K562 (cell line): ENCODE measurements at regions not wholly inside any gene's neighbourhood (a gene's known extent, or its start where the extent isn't known, plus 50 kb on each side); places are given as distances from the start of the nearest gene placed in this dataset.

Experiments
- ATAC-seq: fragments of 200-7000 bp; cut with Tn5 transposase; 3 replicates; pipeline ENCODE4 v1.9.1; 2020; ENCODE audit warnings: moderate library complexity
- BruUV-seq: library from RNA; stranded (reverse); fragments of 400-500 nt; replicated peaks from 2 replicates; lab custom pipeline; 2021; lab: Mats Ljungman, UMichigan
- CTCF ChIA-PET: fragments of 300-600 bp; formaldehyde crosslinking; extraction: SDS; loops from one replicate; lab custom pipeline; 2021; ENCODE audit warnings: low intra/inter-chr PET ratio; lab: Yijun Ruan, JAX
- POLR2A ChIA-PET: fragments of 300-600, 350-650 bp; sonication (Branson Sonifier 250); formaldehyde crosslinking; extraction: SDS; loops from one replicate; lab custom pipeline; 2021; ENCODE audit warnings: antibody characterized with exemption, inconsistent platforms; lab: Yijun Ruan, JAX
- DNase-seq, 4 experiments: peaks; one replicate each; pipeline versions ENCODE4 v3.0.0 to v3.0.0-alpha.2; 2011 to 2018; ENCODE audit warnings: low spot score in 3 of 4, mixed read lengths in 3 of 4; ENCODE audit errors: extremely low read depth in 1 of 4
- FAIRE-seq: peaks from 2 replicates; lab custom pipeline; 2011; peaks lifted over from hg19 to GRCh38; lab: Jason Lieb, UNC
- H2AFZ ChIP-seq: 2 replicates; pipeline ENCODE4 v1.6.0; 2011; ENCODE audit warnings: low read depth, low read length, control low read depth, inconsistent platforms
- H3K27ac ChIP-seq: fragments of 200-600 bp; 3 replicates; pipeline ENCODE4 v1.8.0; 2011; ENCODE audit warnings: low read depth, mild to moderate bottlenecking, control low read depth, inconsistent platforms, low read length, moderate library complexity, mixed read lengths; ENCODE audit errors: extremely low read depth
- H3K27me3 ChIP-seq, 2 experiments: fragments of 300-600 bp in 1 of 2; 2 replicates in 1 of 2; 3 replicates in 1 of 2; pipeline versions ENCODE4 v1.6.0 to v1.8.0; 2011; ENCODE audit warnings: inconsistent platforms in 2 of 2, low read length in 2 of 2, mild to moderate bottlenecking in 1 of 2, mixed read lengths in 1 of 2, moderate library complexity in 1 of 2; ENCODE audit not compliant: control insufficient read depth in 2 of 2, insufficient read depth in 2 of 2
- H3K36me3 ChIP-seq: fragments of 300-600 bp; 3 replicates; pipeline ENCODE4 v1.8.0; 2011; ENCODE audit warnings: mild to moderate bottlenecking, low read length, inconsistent platforms; ENCODE audit not compliant: control insufficient read depth, insufficient read depth
- H3K4me1 ChIP-seq, 2 experiments: fragments of 200-600 bp in 1 of 2; replicated peaks in 1 of 2; 2 replicates in 1 of 2; 3 replicates in 1 of 2; pipeline versions ENCODE4 v1.5.1 to v1.8.0; 2011; ENCODE audit warnings: inconsistent platforms in 2 of 2, low read length in 2 of 2, mild to moderate bottlenecking in 1 of 2, mixed read lengths in 1 of 2, moderate library complexity in 1 of 2; ENCODE audit not compliant: control insufficient read depth in 2 of 2, insufficient read depth in 2 of 2
- H3K4me2 ChIP-seq: 2 replicates; pipeline ENCODE4 v1.6.1; 2011; ENCODE audit warnings: low read length, control low read depth, inconsistent platforms, mixed read lengths; ENCODE audit not compliant: insufficient read depth
- H3K4me3 ChIP-seq: fragments of 200-600 bp; sonication (generic), shearing (Covaris generic); 2 replicates; pipeline ENCODE4 v1.5.1; 2016; ENCODE audit warnings: control low read depth, inconsistent platforms
- H3K79me2 ChIP-seq: fragments of 200-600 bp; 3 replicates; pipeline ENCODE4 v1.8.0; 2011; ENCODE audit warnings: low read length, inconsistent platforms; ENCODE audit not compliant: control insufficient read depth, insufficient read depth
- H3K9ac ChIP-seq, 2 experiments: 2 replicates each; pipeline versions ENCODE4 v1.6.0 to v1.6.1; 2011; ENCODE audit warnings: low read depth in 2 of 2, low read length in 2 of 2, control low read depth in 1 of 2, inconsistent platforms in 1 of 2, mild to moderate bottlenecking in 1 of 2, mixed read lengths in 1 of 2; ENCODE audit not compliant: insufficient read depth in 1 of 2
- H3K9me1 ChIP-seq: one replicate; pipeline ENCODE4 v1.6.0; 2011; ENCODE audit warnings: inconsistent platforms, mild to moderate bottlenecking, low read length, moderate library complexity; ENCODE audit not compliant: control insufficient read depth, insufficient read depth
- H3K9me3 ChIP-seq: replicated peaks from 2 replicates; pipeline ENCODE4 v1.5.1; 2011; ENCODE audit warnings: low read depth, low read length, inconsistent platforms; ENCODE audit not compliant: control insufficient read depth, insufficient read depth
- H4K20me1 ChIP-seq: replicated peaks from 2 replicates; pipeline ENCODE4 v1.6.1; 2011; ENCODE audit warnings: low read length, inconsistent platforms, mixed read lengths; ENCODE audit not compliant: control insufficient read depth, insufficient read depth
- AFF4 ChIP-seq: sonication (generic); formaldehyde crosslinking; IDR thresholded peaks from 2 replicates; pipeline ENCODE4 v1.8.0; 2023; ENCODE audit warnings: mild to moderate bottlenecking, missing genetic modification reagents
- BRCA1 ChIP-seq, 2 experiments: fragments of 450-650 bp in 1 of 2; sonication (generic) in 1 of 2; formaldehyde crosslinking in 1 of 2; IDR thresholded peaks; 2 replicates each; pipeline versions ENCODE4 v1.5.0 to v1.6.1; 2017 to 2020; ENCODE audit warnings: mild to moderate bottlenecking in 1 of 2, missing genetic modification reagents in 1 of 2
- E2F6 ChIP-seq, 2 experiments: IDR thresholded peaks; 2 replicates each; pipeline ENCODE4 v1.6.1; 2011; ENCODE audit warnings: borderline replicate concordance in 1 of 2, control low read depth in 1 of 2, low read depth in 1 of 2, low read length in 1 of 2, mild to moderate bottlenecking in 1 of 2, mixed read lengths in 1 of 2, moderate library complexity in 1 of 2; ENCODE audit not compliant: insufficient read depth in 1 of 2, insufficient read length in 1 of 2, poor library complexity in 1 of 2, severe bottlenecking in 1 of 2; ENCODE audit errors: extremely low read depth in 1 of 2
- KLF10 ChIP-seq: fragments of 250-450 bp; sonication (Bioruptor Pico); IDR thresholded peaks from 2 replicates; pipeline ENCODE4 v1.6.1; 2021; ENCODE audit warnings: matching md5 sums
- ZBTB43 ChIP-seq: sonication (generic); formaldehyde crosslinking; IDR thresholded peaks from 2 replicates; pipeline ENCODE4 v1.8.0; 2023; ENCODE audit warnings: mild to moderate bottlenecking, missing genetic modification reagents
- ZNF121 ChIP-seq: sonication (generic); formaldehyde crosslinking; conservative IDR thresholded peaks from 2 replicates; pipeline ENCODE4 v1.8.0; 2022; ENCODE audit warnings: missing genetic modification reagents
- ZNF174 ChIP-seq: fragments of 250-450 bp; sonication (Bioruptor Pico); IDR thresholded peaks from 2 replicates; pipeline ENCODE4 v1.4.0; 2020; ENCODE audit warnings: mild to moderate bottlenecking
- WGBS: fragments of 100-300 bp; shearing (Covaris generic); methylation state at CpG from one replicate; pipeline ENCODE4 v1.1.6; 2016; ENCODE audit warnings: low coverage, mixed read lengths; ENCODE audit not compliant: insufficient coverage; ENCODE audit errors: missing lambda C conversion rate; 5-methylcytosine and 5-hydroxymethylcytosine counted together
- in situ Hi-C: fragments of 300-500 bp; cut with MboI; formaldehyde crosslinking; loops from 4 replicates; pipeline ENCODE4 v1.15.0; 2018; ENCODE audit warnings: inconsistent platforms, mixed read lengths
- intact Hi-C: fragments of 100-400 bp; cut with micrococcal nuclease; formaldehyde crosslinking; loops from 2 replicates; pipeline ENCODE4 v1.14.2; 2022

- H2AFZ ChIP-seq = no peak overlapping the region
- 18% methylated on average over 6 of the region's 6 CpGs for WGBS
- CTCF ChIA-PET = no interaction called here
Measured at GRCh38 chr11:70001246-70001645, 76.9 kb upstream of the ANO1 start.

GRCh38 chr11:70002433-70002832 is 75.7 kb upstream of the ANO1 start:
- H2AFZ ChIP-seq = no peak overlapping the region
- H3K36me3 ChIP-seq = no peaks in the 10 kb centered on the region
- WGBS = 35% methylated on average over 7 of the region's 8 CpGs
- no peak overlapping the region for H3K4me2 ChIP-seq
- H3K4me3 ChIP-seq = no peak overlapping the region
- H3K9me1 ChIP-seq = no peaks in the 10 kb centered on the region
- no TSS peak for BruUV-seq
- H3K27ac ChIP-seq = no peak overlapping the region
- no peaks in the 10 kb centered on the region; a peak in 2 of 5 replicates for H3K4me1 ChIP-seq
- no peaks in the 10 kb centered on the region for H3K79me2 ChIP-seq
- FAIRE-seq (no peak), ATAC-seq (no peak), DNase-seq (no peak)
- no peaks in the 10 kb centered on the region for H3K9me3 ChIP-seq
- intact Hi-C loops = no loop called here
- no peak overlapping the region for H3K9ac ChIP-seq
- H3K27me3 ChIP-seq = peaks cover 0 to 15% of the 10 kb centered on the region in 2 experiments; a peak in 1 of 5 replicates
- ChIA-PET CTCF (no interaction called here), POLR2A (no interaction called here)
- no peaks in the 10 kb centered on the region for H4K20me1 ChIP-seq
- in situ Hi-C loops = no loop called here
- TF ChIP-seq KLF10 (CRISPR knock-in tag) (no peak), ZNF121 (no peak), AFF4 (no peak), ZBTB43 (CRISPR knock-in tag) (no peak)

More at GRCh38 chr11:70001246-70001645, 76.9 kb upstream of the ANO1 start:
- no peaks in the 10 kb centered on the region; a peak in 2 of 5 replicates for H3K4me1 ChIP-seq
- no TSS peak for BruUV-seq
- no peak overlapping the region for H3K4me2 ChIP-seq
- H3K79me2 ChIP-seq = no peaks in the 10 kb centered on the region
- no peak overlapping the region for H3K27ac ChIP-seq
- no peaks in the 10 kb centered on the region for H4K20me1 ChIP-seq
- ATAC-seq (no peak), DNase-seq (no peak), FAIRE-seq (no peak)
- TF ChIP-seq ZNF174 (no peak), E2F6 (IDR thresholded peaks at IDR 0.05; ENCODE audit: borderline replicate concordance in 1 of 2, extremely low read depth in 1 of 2, insufficient read depth in 1 of 2, insufficient read length in 1 of 2, low read depth in 1 of 2, low read length in 1 of 2, poor library complexity in 1 of 2, severe bottlenecking in 1 of 2) (no peak), BRCA1 (IDR thresholded peaks at IDR 0.05) (no peak), BRCA1 (CRISPR knock-in tag; IDR thresholded peaks at IDR 0.05) (no peak)
- H3K9ac ChIP-seq = no peak overlapping the region
- H3K9me3 ChIP-seq = no peaks in the 10 kb centered on the region
- no peaks in the 10 kb centered on the region for H3K36me3 ChIP-seq
- in situ Hi-C loops (no loop called here), intact Hi-C loops (no loop called here)
- H3K27me3 ChIP-seq = peaks cover 0 to 15% of the 10 kb centered on the region in 2 experiments; a peak in 2 of 5 replicates
- POLR2A ChIA-PET = no interaction called here
- no peaks in the 10 kb centered on the region for H3K9me1 ChIP-seq
- no peak overlapping the region for H3K4me3 ChIP-seq
